WERI-Rb-1 (cell line): ENCODE measurements at regions not wholly inside any gene's neighbourhood (a gene's known extent, or its start where the extent isn't known, plus 50 kb on each side); places are given as distances from the start of the nearest gene placed in this dataset.

Source experiments
- DNase-seq: peaks from one replicate; pipeline ENCODE4 v3.0.0-alpha.2; 2020
- H3K27ac ChIP-seq: fragments of 250-450 bp; sonication (Bioruptor Pico); 2 replicates; pipeline ENCODE4 v1.5.1; 2020; ENCODE audit warnings: mild to moderate bottlenecking, moderate library complexity
- H3K27me3 ChIP-seq: fragments of 250-450 bp; sonication (Bioruptor Pico); 2 replicates; pipeline ENCODE4 v1.5.1; 2021; ENCODE audit warnings: mild to moderate bottlenecking, low read depth, moderate library complexity; ENCODE audit not compliant: insufficient read depth, severe bottlenecking
- H3K36me3 ChIP-seq: fragments of 250-450 bp; sonication (Bioruptor Pico); 2 replicates; pipeline ENCODE4 v1.5.1; 2020; ENCODE audit warnings: mild to moderate bottlenecking, moderate library complexity
- H3K4me3 ChIP-seq: 2 replicates; pipeline ENCODE4 v1.5.1; 2011; ENCODE audit warnings: low read depth, mild to moderate bottlenecking, control low read depth, low read length
- H3K9me3 ChIP-seq: fragments of 250-450 bp; sonication (Bioruptor Pico); 2 replicates; pipeline ENCODE4 v1.5.1; 2021; ENCODE audit warnings: mild to moderate bottlenecking, moderate library complexity; ENCODE audit not compliant: severe bottlenecking
- CTCF ChIP-seq: IDR thresholded peaks from 2 replicates; pipeline ENCODE4 v1.5.1; 2011; ENCODE audit warnings: low read depth, mild to moderate bottlenecking, control low read depth, inconsistent platforms, low read length

- H3K4me3 ChIP-seq: no peak overlapping the region
- no peak for DNase-seq
- H3K27ac ChIP-seq: no peak overlapping the region
- no peak for TF ChIP-seq CTCF
- no peaks in the 10 kb centered on the region for H3K27me3 ChIP-seq
- H3K36me3 ChIP-seq: no peaks in the 10 kb centered on the region
- no peaks in the 10 kb centered on the region for H3K9me3 ChIP-seq
Observed at GRCh38 chr10:69714572-69714971, 84.5 kb downstream of the FAM241B start.

- no peak for DNase-seq
- Histone ChIP-seq H3K4me3 (no peak overlapping the region), H3K36me3 (no peaks in the 10 kb centered on the region), H3K27me3 (no peaks in the 10 kb centered on the region), H3K9me3 (no peaks in the 10 kb centered on the region), H3K27ac (no peak overlapping the region)
- TF ChIP-seq CTCF: no peak
Observed at GRCh38 chr10:69715156-69715898, 85.3 kb downstream of the FAM241B start.

- no peak overlapping the region for H3K4me3 ChIP-seq
- no peak overlapping the region for H3K27ac ChIP-seq
- H3K36me3 ChIP-seq: no peaks in the 10 kb centered on the region
- no peaks in the 10 kb centered on the region for H3K9me3 ChIP-seq
- DNase-seq: no peak
- no peak for TF ChIP-seq CTCF
- no peaks in the 10 kb centered on the region for H3K27me3 ChIP-seq
Observed at GRCh38 chr10:69715899-69716606, 85.7 kb upstream of the COL13A1 start.

- H3K9me3 ChIP-seq: peaks cover 4% of the 10 kb centered on the region
- H3K27ac ChIP-seq: no peak overlapping the region
- H3K4me3 ChIP-seq: no peak overlapping the region
- H3K27me3 ChIP-seq: no peaks in the 10 kb centered on the region
- DNase-seq: peak; percentile 75
- peak; percentile 86 for TF ChIP-seq CTCF
- H3K36me3 ChIP-seq: no peaks in the 10 kb centered on the region
Observed at GRCh38 chr10:69716711-69717560, 84.8 kb upstream of the COL13A1 start.

GRCh38 chr10:69718951-69719350 lies 82.8 kb upstream of the COL13A1 start:
- no peak for DNase-seq
- no peaks in the 10 kb centered on the region for H3K27me3 ChIP-seq
- no peaks in the 10 kb centered on the region for H3K36me3 ChIP-seq

More at GRCh38 chr10:69718951-69719350, 82.8 kb upstream of the COL13A1 start:
- no peak overlapping the region for H3K4me3 ChIP-seq
- no peak for TF ChIP-seq CTCF
- H3K27ac ChIP-seq: no peak overlapping the region
- peaks cover 4% of the 10 kb centered on the region for H3K9me3 ChIP-seq
